ENCODE measurements at regions not wholly inside any gene's neighbourhood (a gene's known extent, or its start where the extent isn't known, plus 50 kb on each side); places are given as distances from the start of the nearest gene placed in this dataset.
"Not testable (repeated sequence)": the region's sequence is repeated elsewhere in the genome, so short reads cannot be mapped to it uniquely, and the experiment has no call there.

GRCh38 chr11:112616327-112617097 lies 344.7 kb upstream of the NCAM1 start:
- Mint-ChIP-seq H3K4me3 (no peak overlapping the region), H3K4me1 (no peaks in the 10 kb centered on the region), H3K27ac (no peak overlapping the region), H3K27me3 (peaks cover 2% of the 10 kb centered on the region), H3K9me3 (no peaks in the 10 kb centered on the region), H3K36me3 (ENCODE audit: low read depth) (no peaks in the 10 kb centered on the region)
- no peak for DNase-seq
- intact Hi-C loops (cut with micrococcal nuclease): no loop called here

- Mint-ChIP-seq H3K27ac (no peak overlapping the region), H3K9me3 (no peaks in the 10 kb centered on the region), H3K36me3 (ENCODE audit: low read depth) (no peaks in the 10 kb centered on the region), H3K27me3 (peaks cover 2% of the 10 kb centered on the region), H3K4me1 (no peaks in the 10 kb centered on the region), H3K4me3 (no peak overlapping the region)
- intact Hi-C loops (cut with micrococcal nuclease): no loop called here
- no peak for DNase-seq
Measured at GRCh38 chr11:112617098-112617425, 344.2 kb upstream of the NCAM1 start.

GRCh38 chr11:112617977-112618826 lies 343.0 kb upstream of the NCAM1 start:
- Mint-ChIP-seq H3K9me3 (no peaks in the 10 kb centered on the region), H3K27me3 (peaks cover 2% of the 10 kb centered on the region), H3K36me3 (ENCODE audit: low read depth) (no peaks in the 10 kb centered on the region), H3K4me3 (no peak overlapping the region), H3K4me1 (no peaks in the 10 kb centered on the region), H3K27ac (no peak overlapping the region)
- intact Hi-C loops (cut with micrococcal nuclease): no loop called here
- no peak for DNase-seq

GRCh38 chr11:112619106-112619505 lies 342.1 kb upstream of the NCAM1 start:
- Mint-ChIP-seq H3K27ac (no peak overlapping the region), H3K9me3 (no peaks in the 10 kb centered on the region), H3K27me3 (peaks cover 4% of the 10 kb centered on the region), H3K36me3 (ENCODE audit: low read depth) (no peaks in the 10 kb centered on the region), H3K4me3 (no peak overlapping the region), H3K4me1 (no peaks in the 10 kb centered on the region)
- no peak for DNase-seq
- intact Hi-C loops (cut with micrococcal nuclease): no loop called here

GRCh38 chr11:112620621-112621394 lies 340.4 kb upstream of the NCAM1 start:
- H3K36me3 Mint-ChIP-seq (ENCODE audit: low read depth): no peaks in the 10 kb centered on the region
- intact Hi-C loops (cut with micrococcal nuclease): no loop called here
- no peaks in the 10 kb centered on the region for H3K4me1 Mint-ChIP-seq
- H3K27me3 Mint-ChIP-seq: peaks cover 2% of the 10 kb centered on the region
- H3K27ac Mint-ChIP-seq: no peak overlapping the region
- DNase-seq: no peak
- H3K9me3 Mint-ChIP-seq: no peaks in the 10 kb centered on the region
- no peak overlapping the region for H3K4me3 Mint-ChIP-seq

- no peaks in the 10 kb centered on the region for H3K9me3 Mint-ChIP-seq
- intact Hi-C loops (cut with micrococcal nuclease): no loop called here
- H3K36me3 Mint-ChIP-seq (ENCODE audit: low read depth): no peaks in the 10 kb centered on the region
- H3K4me3 Mint-ChIP-seq: no peak overlapping the region
- H3K4me1 Mint-ChIP-seq: no peaks in the 10 kb centered on the region
- H3K27ac Mint-ChIP-seq: no peak overlapping the region
- no peak for DNase-seq
- peaks cover 2% of the 10 kb centered on the region for H3K27me3 Mint-ChIP-seq
Measured at GRCh38 chr11:112623057-112623456, 338.2 kb upstream of the NCAM1 start.

GRCh38 chr11:112624431-112624830 lies 336.8 kb upstream of the NCAM1 start:
- peaks cover 2% of the 10 kb centered on the region for H3K27me3 Mint-ChIP-seq
- no peaks in the 10 kb centered on the region for H3K9me3 Mint-ChIP-seq
- H3K36me3 Mint-ChIP-seq (ENCODE audit: low read depth): no peaks in the 10 kb centered on the region
- DNase-seq: no peak
- intact Hi-C loops (cut with micrococcal nuclease): no loop called here
- H3K27ac Mint-ChIP-seq: no peak overlapping the region
- no peaks in the 10 kb centered on the region for H3K4me1 Mint-ChIP-seq
- no peak overlapping the region for H3K4me3 Mint-ChIP-seq

GRCh38 chr11:112624971-112625370 lies 336.2 kb upstream of the NCAM1 start:
- H3K27me3 Mint-ChIP-seq; DNase-seq; H3K4me3 Mint-ChIP-seq; H3K9me3 Mint-ChIP-seq; H3K4me1 Mint-ChIP-seq; intact Hi-C loops (cut with micrococcal nuclease); H3K36me3 Mint-ChIP-seq (ENCODE audit: low read depth); H3K27ac Mint-ChIP-seq: not testable (repeated sequence)

GRCh38 chr11:112625814-112626213 lies 335.4 kb upstream of the NCAM1 start:
- Mint-ChIP-seq H3K36me3 (ENCODE audit: low read depth) (no peaks in the 10 kb centered on the region), H3K27ac (no peak overlapping the region), H3K4me3 (no peak overlapping the region), H3K27me3 (peaks cover 2% of the 10 kb centered on the region), H3K4me1 (no peaks in the 10 kb centered on the region), H3K9me3 (no peaks in the 10 kb centered on the region)
- intact Hi-C loops (cut with micrococcal nuclease): no loop called here
- no peak for DNase-seq

GRCh38 chr11:112626731-112627130 lies 334.5 kb upstream of the NCAM1 start:
- DNase-seq: no peak
- Mint-ChIP-seq H3K27ac (no peak overlapping the region), H3K4me1 (no peaks in the 10 kb centered on the region), H3K27me3 (peaks cover 2% of the 10 kb centered on the region), H3K4me3 (no peak overlapping the region), H3K9me3 (no peaks in the 10 kb centered on the region), H3K36me3 (ENCODE audit: low read depth) (no peaks in the 10 kb centered on the region)
- intact Hi-C loops (cut with micrococcal nuclease): no loop called here

GRCh38 chr11:112627588-112628045 lies 333.6 kb upstream of the NCAM1 start:
- no peak overlapping the region for H3K4me3 Mint-ChIP-seq
- no peak overlapping the region for H3K27ac Mint-ChIP-seq
- H3K4me1 Mint-ChIP-seq: no peaks in the 10 kb centered on the region
- H3K36me3 Mint-ChIP-seq (ENCODE audit: low read depth): no peaks in the 10 kb centered on the region
- intact Hi-C loops (cut with micrococcal nuclease): no loop called here
- H3K27me3 Mint-ChIP-seq: peaks cover 2% of the 10 kb centered on the region
- no peaks in the 10 kb centered on the region for H3K9me3 Mint-ChIP-seq
- no peak for DNase-seq

- Mint-ChIP-seq H3K27me3 (peaks cover 2% of the 10 kb centered on the region), H3K36me3 (ENCODE audit: low read depth) (no peaks in the 10 kb centered on the region), H3K27ac (no peak overlapping the region), H3K9me3 (no peaks in the 10 kb centered on the region), H3K4me1 (no peaks in the 10 kb centered on the region), H3K4me3 (no peak overlapping the region)
- no peak for DNase-seq
- intact Hi-C loops (cut with micrococcal nuclease): no loop called here
Measured at GRCh38 chr11:112628676-112629075, 332.5 kb upstream of the NCAM1 start.

GRCh38 chr11:112630496-112630895 lies 330.7 kb upstream of the NCAM1 start:
- Mint-ChIP-seq H3K27me3 (peaks cover 3% of the 10 kb centered on the region), H3K9me3 (no peaks in the 10 kb centered on the region), H3K4me1 (no peaks in the 10 kb centered on the region), H3K36me3 (ENCODE audit: low read depth) (no peaks in the 10 kb centered on the region), H3K4me3 (no peak overlapping the region), H3K27ac (no peak overlapping the region)
- DNase-seq: no peak
- intact Hi-C loops (cut with micrococcal nuclease): no loop called here

- DNase-seq: no peak
- peaks cover 3% of the 10 kb centered on the region for H3K27me3 Mint-ChIP-seq
- intact Hi-C loops (cut with micrococcal nuclease): no loop called here
- no peak overlapping the region for H3K4me3 Mint-ChIP-seq
- no peak overlapping the region for H3K27ac Mint-ChIP-seq
- no peaks in the 10 kb centered on the region for H3K4me1 Mint-ChIP-seq
- no peaks in the 10 kb centered on the region for H3K9me3 Mint-ChIP-seq
- H3K36me3 Mint-ChIP-seq (ENCODE audit: low read depth): no peaks in the 10 kb centered on the region
Measured at GRCh38 chr11:112631333-112631732, 329.9 kb upstream of the NCAM1 start.

Data from activated CD4-positive, alpha-beta T cell treated with anti-CD3 and anti-CD28 coated beads, Interleukin-2, amount 10 ng/mL, durations not matched to agents 24 days and 14 days (primary cell).